SU-DHL-6 (cell line): ENCODE measurements at regions not wholly inside any gene's neighbourhood (a gene's known extent, or its start where the extent isn't known, plus 50 kb on each side); places are given as distances from the start of the nearest gene placed in this dataset.

Source experiments
- H2AFZ ChIP-seq: fragments of 200-600 bp; sonication (generic); 2 replicates; pipeline ENCODE4 v1.6.1; 2014; ENCODE audit warnings: low read depth, mild to moderate bottlenecking, moderate library complexity, mixed read lengths, antibody characterized with exemption, low read length; ENCODE audit not compliant: severe bottlenecking
- H3F3A ChIP-seq: fragments of 200-600 bp; shearing (Covaris generic); 2 replicates; pipeline ENCODE4 v1.6.0; 2016; ENCODE audit warnings: antibody characterized with exemption, mild to moderate bottlenecking; ENCODE audit not compliant: insufficient read depth
- H3K27ac ChIP-seq: fragments of 200-600 bp; sonication (generic); 2 replicates; pipeline ENCODE4 v1.5.1; 2016; ENCODE audit warnings: low read depth, mild to moderate bottlenecking, low read length, moderate library complexity, mixed read lengths
- H3K27me3 ChIP-seq: fragments of 200-600 bp; sonication (generic), shearing (Covaris generic); 2 replicates; pipeline ENCODE4 v1.6.0; 2014; ENCODE audit warnings: mild to moderate bottlenecking, low read length
- H3K36me3 ChIP-seq: fragments of 200-600 bp; sonication (generic); 2 replicates; pipeline ENCODE4 v1.6.1; 2014; ENCODE audit warnings: mild to moderate bottlenecking, low read length, mixed read lengths
- H3K4me2 ChIP-seq: fragments of 300-600, 200-600 bp; shearing (Covaris generic), sonication (generic); 2 replicates; pipeline ENCODE4 v1.6.0; 2014; ENCODE audit warnings: low read length, low read depth, mild to moderate bottlenecking; ENCODE audit not compliant: poor library complexity, severe bottlenecking
- H3K4me3 ChIP-seq: fragments of 200-600 bp; sonication (generic); 2 replicates; pipeline ENCODE4 v1.5.1; 2014; ENCODE audit warnings: antibody characterized with exemption, low read length, mild to moderate bottlenecking, mixed read lengths; ENCODE audit not compliant: insufficient read depth, poor library complexity, severe bottlenecking
- H3K79me2 ChIP-seq: fragments of 200-600 bp; sonication (generic); 2 replicates; pipeline ENCODE4 v1.6.1; 2014; ENCODE audit warnings: mild to moderate bottlenecking, low read length, moderate library complexity; ENCODE audit not compliant: insufficient read depth
- H3K9ac ChIP-seq: fragments of 200-600 bp; sonication (generic); 2 replicates; pipeline ENCODE4 v1.7.0; 2014; ENCODE audit warnings: mild to moderate bottlenecking, low read length
- H3K9me2 ChIP-seq: fragments of 200-600 bp; sonication (generic); replicated peaks from 2 replicates; pipeline ENCODE4 v1.6.1; 2014; ENCODE audit warnings: low read length; ENCODE audit not compliant: insufficient read depth
- H3K9me3 ChIP-seq: fragments of 200-600 bp; sonication (generic); 2 replicates; pipeline ENCODE4 v1.6.1; 2014; ENCODE audit warnings: low read length, mixed read lengths; ENCODE audit not compliant: insufficient read depth
- H4K20me1 ChIP-seq: fragments of 200-600 bp; sonication (generic); 2 replicates; pipeline ENCODE4 v1.6.1; 2014; ENCODE audit warnings: low read depth, mild to moderate bottlenecking, antibody characterized with exemption, low read length, moderate library complexity, mixed read lengths
- EZH2phosphoT487 ChIP-seq: fragments of 200-600 bp; sonication (generic), shearing (Covaris generic); conservative IDR thresholded peaks from 2 replicates; pipeline ENCODE4 v1.6.1; 2018; ENCODE audit warnings: mild to moderate bottlenecking, antibody characterized with exemption, low read length, moderate library complexity, mixed read lengths
- TF ChIP-seq, protein P1 (sequence below): fragments of 200-600 bp; sonication (generic); IDR thresholded peaks from one replicate; pipeline ENCODE4 v1.5.1; 2017; ENCODE audit warnings: antibody characterized with exemption, mild to moderate bottlenecking, low read length, moderate library complexity; ENCODE audit not compliant: insufficient read depth, poor library complexity, severe bottlenecking

GRCh38 chr17:55889271-55889670 lies 138.4 kb downstream of the PCTP start:
- no peaks in the 10 kb centered on the region for H3K79me2 ChIP-seq
- H3F3A ChIP-seq = no peaks in the 10 kb centered on the region
- no peaks in the 10 kb centered on the region for H4K20me1 ChIP-seq
- no peak overlapping the region for H3K27ac ChIP-seq
- no peaks in the 10 kb centered on the region for H3K27me3 ChIP-seq
- H3K4me3 ChIP-seq = no peak overlapping the region
- no peak overlapping the region for H3K9ac ChIP-seq
- H2AFZ ChIP-seq = no peak overlapping the region
- H3K9me3 ChIP-seq = no peaks in the 10 kb centered on the region
- no peak overlapping the region for H3K4me2 ChIP-seq
- H3K36me3 ChIP-seq = no peaks in the 10 kb centered on the region
- no peaks in the 10 kb centered on the region for H3K9me2 ChIP-seq
- TF ChIP-seq EZH2phosphoT487 = no peak
- TF ChIP-seq, protein P1, sequence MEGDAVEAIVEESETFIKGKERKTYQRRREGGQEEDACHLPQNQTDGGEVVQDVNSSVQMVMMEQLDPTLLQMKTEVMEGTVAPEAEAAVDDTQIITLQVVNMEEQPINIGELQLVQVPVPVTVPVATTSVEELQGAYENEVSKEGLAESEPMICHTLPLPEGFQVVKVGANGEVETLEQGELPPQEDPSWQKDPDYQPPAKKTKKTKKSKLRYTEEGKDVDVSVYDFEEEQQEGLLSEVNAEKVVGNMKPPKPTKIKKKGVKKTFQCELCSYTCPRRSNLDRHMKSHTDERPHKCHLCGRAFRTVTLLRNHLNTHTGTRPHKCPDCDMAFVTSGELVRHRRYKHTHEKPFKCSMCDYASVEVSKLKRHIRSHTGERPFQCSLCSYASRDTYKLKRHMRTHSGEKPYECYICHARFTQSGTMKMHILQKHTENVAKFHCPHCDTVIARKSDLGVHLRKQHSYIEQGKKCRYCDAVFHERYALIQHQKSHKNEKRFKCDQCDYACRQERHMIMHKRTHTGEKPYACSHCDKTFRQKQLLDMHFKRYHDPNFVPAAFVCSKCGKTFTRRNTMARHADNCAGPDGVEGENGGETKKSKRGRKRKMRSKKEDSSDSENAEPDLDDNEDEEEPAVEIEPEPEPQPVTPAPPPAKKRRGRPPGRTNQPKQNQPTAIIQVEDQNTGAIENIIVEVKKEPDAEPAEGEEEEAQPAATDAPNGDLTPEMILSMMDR = no peak

GRCh38 chr17:55895112-55895759 lies 144.4 kb downstream of the PCTP start:
- H3K9ac ChIP-seq = no peak overlapping the region
- H3K4me3 ChIP-seq = no peak overlapping the region
- H4K20me1 ChIP-seq = no peaks in the 10 kb centered on the region
- TF ChIP-seq, protein P1 = no peak
- no peak for TF ChIP-seq EZH2phosphoT487
- no peaks in the 10 kb centered on the region for H3F3A ChIP-seq
- no peaks in the 10 kb centered on the region for H3K9me2 ChIP-seq
- H3K27ac ChIP-seq = no peak overlapping the region
- no peak overlapping the region for H2AFZ ChIP-seq
- H3K4me2 ChIP-seq = no peak overlapping the region
- no peaks in the 10 kb centered on the region for H3K9me3 ChIP-seq
- H3K27me3 ChIP-seq = no peaks in the 10 kb centered on the region
- no peaks in the 10 kb centered on the region for H3K79me2 ChIP-seq
- no peaks in the 10 kb centered on the region for H3K36me3 ChIP-seq

- H3K4me2 ChIP-seq = no peak overlapping the region
- no peaks in the 10 kb centered on the region for H3K9me2 ChIP-seq
- no peak overlapping the region for H2AFZ ChIP-seq
- H3K4me3 ChIP-seq = no peak overlapping the region
- H3K27me3 ChIP-seq = no peaks in the 10 kb centered on the region
- H3K79me2 ChIP-seq = no peaks in the 10 kb centered on the region
- TF ChIP-seq EZH2phosphoT487 = no peak
- TF ChIP-seq, protein P1 = no peak
- no peaks in the 10 kb centered on the region for H3K36me3 ChIP-seq
- H3K27ac ChIP-seq = no peak overlapping the region
- no peaks in the 10 kb centered on the region for H4K20me1 ChIP-seq
- no peak overlapping the region for H3K9ac ChIP-seq
- no peaks in the 10 kb centered on the region for H3F3A ChIP-seq
- H3K9me3 ChIP-seq = no peaks in the 10 kb centered on the region
These were observed 146.4 kb downstream of the PCTP start for GRCh38 chr17:55897301-55897700.
